ENCODE measurements at regions not wholly inside any gene's neighbourhood (a gene's known extent, or its start where the extent isn't known, plus 50 kb on each side); places are given as distances from the start of the nearest gene placed in this dataset.

- TF ChIP-seq EZH2 (IDR thresholded peaks at IDR 0.05; ENCODE audit: insufficient read depth, poor library complexity, severe bottlenecking) = no peak
- TF ChIP-seq EZH2phosphoT487 (IDR thresholded peaks at IDR 0.05; ENCODE audit: insufficient read depth, low read depth) = no peak
These were observed 62.3 kb upstream of the ETV3 start for GRCh38 chr1:157200451-157200850.
